SU-DHL-6 (cell line): ENCODE measurements at regions not wholly inside any gene's neighbourhood (a gene's known extent, or its start where the extent isn't known, plus 50 kb on each side); places are given as distances from the start of the nearest gene placed in this dataset.

Experiments
- CTCF ChIP-seq: fragments of 200-600 bp; sonication (generic); IDR thresholded peaks from one replicate; pipeline ENCODE4 v1.5.1; 2017; ENCODE audit warnings: antibody characterized with exemption, mild to moderate bottlenecking, low read length, moderate library complexity; ENCODE audit not compliant: insufficient read depth, poor library complexity, severe bottlenecking
- EZH2phosphoT487 ChIP-seq: fragments of 200-600 bp; sonication (generic), shearing (Covaris generic); conservative IDR thresholded peaks from 2 replicates; pipeline ENCODE4 v1.6.1; 2018; ENCODE audit warnings: mild to moderate bottlenecking, antibody characterized with exemption, low read length, moderate library complexity, mixed read lengths

- TF ChIP-seq CTCF (no peak), EZH2phosphoT487 (no peak)
Observed at GRCh38 chr15:60119101-60119500, 115.0 kb downstream of the FOXB1 start.
